ENCODE measurements at regions not wholly inside any gene's neighbourhood (a gene's known extent, or its start where the extent isn't known, plus 50 kb on each side); places are given as distances from the start of the nearest gene placed in this dataset.
A peak's percentile ranks its signal among the peaks of the same experiment; 100 is the strongest.

DNA sequence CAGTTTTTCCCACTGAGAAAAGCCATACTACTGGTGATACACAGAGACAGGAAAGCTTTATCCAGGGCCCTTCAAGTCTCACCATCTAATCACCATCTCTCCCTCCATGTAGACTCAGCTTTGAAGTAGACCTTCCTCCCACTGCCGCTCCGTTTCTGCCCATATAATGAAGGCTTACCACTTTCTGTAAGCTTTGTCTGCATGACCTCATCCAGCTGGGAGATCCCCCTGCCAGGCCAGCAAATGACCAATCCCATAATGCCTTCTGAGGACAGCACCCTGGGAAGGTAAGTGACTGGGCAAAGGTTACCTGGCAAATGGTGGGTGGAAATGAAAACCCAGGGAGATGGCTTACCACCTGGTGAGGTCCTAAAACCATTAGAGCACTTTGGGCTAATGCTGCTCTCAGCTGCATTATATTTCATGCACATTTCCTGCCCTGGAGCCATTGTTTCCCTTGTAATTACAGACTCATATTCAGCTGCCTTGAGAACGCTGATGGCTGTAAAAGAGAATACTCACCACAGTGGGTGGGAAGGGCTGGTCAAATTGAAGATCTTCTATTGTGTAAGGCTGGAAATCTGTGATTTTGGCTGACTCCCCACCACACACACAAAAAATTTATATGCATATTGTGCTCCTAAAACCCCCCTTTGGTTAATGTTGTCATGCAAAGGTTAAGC, 350.7 kb upstream of the SYT4 start:
- DNase-seq (ENCODE audit: extremely low spot score, insufficient read length, low read depth), result no peak
- FAIRE-seq, result no peak

DNA sequence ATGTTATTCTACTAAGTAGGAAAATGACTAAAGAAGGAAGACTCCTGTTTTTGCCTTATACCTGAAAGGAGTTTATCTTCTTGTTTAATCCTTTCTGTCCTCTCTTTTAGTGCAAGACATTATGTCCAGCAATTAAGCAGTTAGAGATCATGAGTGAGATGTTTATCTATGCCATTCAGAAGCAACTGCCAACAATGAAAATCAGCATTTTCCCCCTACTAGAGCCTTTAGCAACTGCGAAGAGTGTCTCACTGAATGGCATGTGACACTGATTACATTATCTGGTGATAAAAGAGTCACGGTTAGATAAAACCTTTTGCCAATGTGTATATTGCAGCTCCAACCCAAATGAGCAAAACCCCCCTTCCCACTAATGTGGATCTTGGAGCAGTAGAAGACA, 357.7 kb upstream of the SYT4 start:
- FAIRE-seq, result no peak
- no peak for DNase-seq (ENCODE audit: extremely low spot score, insufficient read length, low read depth)

DNA sequence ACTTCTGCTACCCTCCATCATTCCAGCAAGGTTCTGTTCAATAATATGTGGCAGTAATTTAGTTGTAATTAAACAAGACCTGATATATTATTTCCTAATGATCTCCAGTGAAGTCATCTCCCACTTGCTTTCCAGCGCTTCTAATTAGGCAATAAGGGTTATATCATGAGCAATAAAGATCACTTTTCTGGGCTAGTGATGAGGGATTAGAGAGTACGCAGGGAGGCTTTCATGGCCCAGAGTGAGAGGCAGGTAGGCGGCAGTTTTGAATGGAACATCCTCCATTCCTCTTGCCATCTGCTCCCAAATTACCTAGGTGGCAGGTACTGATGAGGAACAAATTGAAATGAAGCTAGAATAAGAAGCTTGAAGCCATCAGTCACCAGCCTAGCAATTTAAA, 358.1 kb upstream of the SYT4 start:
- FAIRE-seq (no peak), DNase-seq (ENCODE audit: extremely low spot score, insufficient read length, low read depth) (no peak)

DNA sequence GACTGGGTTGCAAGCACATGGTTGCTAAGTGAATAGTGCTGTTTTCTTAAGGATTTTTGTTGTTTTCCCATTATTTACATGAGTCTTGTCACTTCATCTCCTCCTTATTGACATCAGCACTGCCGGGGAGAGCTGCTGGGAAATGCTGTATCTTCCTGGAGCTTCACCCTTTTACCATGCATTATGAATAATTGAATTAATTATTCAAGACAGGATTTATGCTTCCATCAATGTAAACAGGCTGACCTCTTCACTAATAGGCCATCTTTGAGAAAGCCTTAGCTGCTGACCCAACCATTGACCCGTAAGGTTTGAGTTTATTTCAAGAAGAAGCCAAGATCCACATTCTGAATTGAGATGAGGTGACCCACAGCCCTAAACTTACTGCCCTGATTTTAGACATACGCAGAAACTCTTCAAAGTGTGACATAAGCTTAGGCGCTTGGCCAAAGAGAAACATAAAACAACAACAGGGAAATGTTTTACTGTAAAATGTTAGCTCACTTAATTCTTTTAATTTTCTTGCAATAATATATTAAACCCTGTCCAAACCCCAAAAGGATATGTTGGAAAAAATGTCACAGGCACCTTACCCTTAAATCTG, 365.5 kb upstream of the SYT4 start:
- no peak for DNase-seq (ENCODE audit: extremely low spot score, insufficient read length, low read depth)
- no peak for FAIRE-seq

DNA sequence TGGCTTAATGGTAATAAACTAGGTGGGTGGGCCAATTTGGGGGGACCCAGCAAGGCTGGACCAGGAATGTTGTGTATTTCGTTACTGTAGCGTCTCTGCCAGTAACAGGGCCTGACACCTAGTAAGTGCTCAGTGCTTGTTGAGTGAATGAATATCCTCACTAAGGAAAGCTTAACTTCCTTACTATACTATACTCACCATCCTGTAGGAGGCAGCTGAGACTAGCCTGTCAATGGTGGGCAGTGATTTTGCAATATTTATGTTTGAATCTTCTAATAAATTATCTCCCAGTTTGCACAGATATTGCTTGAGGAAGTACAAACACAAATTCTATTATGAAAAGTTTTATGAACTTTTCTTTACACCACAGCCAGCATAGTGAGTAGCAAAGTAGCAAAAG, 370.7 kb upstream of the SYT4 start:
- no peak for DNase-seq (ENCODE audit: extremely low spot score, insufficient read length, low read depth)
- FAIRE-seq, result no peak

DNA sequence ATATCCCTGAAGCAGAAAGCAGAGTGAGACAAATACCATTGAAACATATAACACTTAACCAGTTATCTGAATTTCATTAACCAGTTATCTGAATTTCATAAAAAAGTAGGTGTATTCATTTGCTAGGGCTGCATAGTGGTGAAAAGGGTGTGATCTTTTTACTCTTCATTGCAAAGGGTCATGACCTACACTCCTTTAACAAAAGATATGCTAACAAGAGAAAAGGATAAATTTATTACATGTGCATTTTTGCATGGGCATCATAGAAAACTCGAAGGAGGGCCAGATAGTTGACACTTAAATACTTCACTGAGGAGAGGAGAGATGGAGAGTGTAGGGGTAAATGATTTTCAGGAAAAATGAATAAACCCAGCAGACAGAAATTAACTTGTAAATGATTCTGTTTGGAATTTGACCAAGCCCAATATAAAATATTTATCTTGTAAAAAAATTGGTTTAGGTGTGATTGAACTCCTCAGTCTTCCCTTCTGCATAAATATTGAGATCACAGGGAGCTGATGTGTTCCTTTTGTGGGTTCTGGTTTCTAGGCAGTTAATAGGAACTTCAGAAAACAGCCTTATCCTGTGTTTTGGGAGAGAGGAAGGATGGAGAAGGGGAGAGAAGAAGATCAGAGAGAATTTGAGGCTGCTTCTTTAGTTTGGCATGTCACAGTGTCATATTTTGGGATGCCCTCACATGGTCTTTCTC, 372.5 kb upstream of the SYT4 start:
- DNase-seq (ENCODE audit: extremely low spot score, insufficient read length, low read depth) (no peak), FAIRE-seq (no peak)

DNA sequence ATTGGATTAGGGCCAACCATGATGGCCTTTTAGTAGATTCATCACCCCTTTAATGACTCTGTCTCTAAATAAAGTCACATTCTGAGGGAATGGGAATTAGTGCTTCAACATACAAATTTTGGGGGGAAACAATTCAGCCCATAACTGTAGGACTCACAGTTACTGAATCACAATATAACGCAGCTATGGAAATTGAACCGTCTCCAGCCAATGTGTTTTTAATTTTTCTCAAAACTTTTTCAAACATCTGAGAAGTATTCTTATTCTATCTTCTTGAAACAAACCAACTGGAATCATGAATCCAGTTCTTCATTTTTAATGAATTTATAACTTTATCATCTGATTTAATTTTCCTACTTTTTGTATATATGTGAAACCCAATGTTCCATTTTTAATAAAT, 373.1 kb upstream of the SYT4 start:
- FAIRE-seq, result no peak
- DNase-seq (ENCODE audit: extremely low spot score, insufficient read length, low read depth), result no peak

DNA sequence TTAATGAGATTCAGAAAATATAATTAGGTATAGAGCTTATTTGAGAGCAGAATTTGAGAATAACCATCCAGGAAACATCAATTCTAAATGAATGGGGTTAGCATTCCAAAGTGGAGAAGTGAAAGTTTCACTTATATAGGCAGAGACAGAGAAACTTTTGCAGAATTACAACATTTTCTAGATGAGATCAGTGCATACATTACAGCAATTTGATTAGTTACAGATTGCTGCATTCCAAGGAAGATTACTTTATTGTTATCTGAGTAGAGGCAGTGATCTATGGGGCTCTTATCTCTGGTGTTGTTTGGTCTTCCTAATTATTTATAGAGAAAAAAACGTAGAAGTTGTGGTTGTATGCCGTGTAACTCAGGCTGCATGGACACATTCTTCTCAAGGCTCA, 373.8 kb upstream of the SYT4 start:
- DNase-seq (ENCODE audit: extremely low spot score, insufficient read length, low read depth), result no peak
- FAIRE-seq, result no peak

DNA sequence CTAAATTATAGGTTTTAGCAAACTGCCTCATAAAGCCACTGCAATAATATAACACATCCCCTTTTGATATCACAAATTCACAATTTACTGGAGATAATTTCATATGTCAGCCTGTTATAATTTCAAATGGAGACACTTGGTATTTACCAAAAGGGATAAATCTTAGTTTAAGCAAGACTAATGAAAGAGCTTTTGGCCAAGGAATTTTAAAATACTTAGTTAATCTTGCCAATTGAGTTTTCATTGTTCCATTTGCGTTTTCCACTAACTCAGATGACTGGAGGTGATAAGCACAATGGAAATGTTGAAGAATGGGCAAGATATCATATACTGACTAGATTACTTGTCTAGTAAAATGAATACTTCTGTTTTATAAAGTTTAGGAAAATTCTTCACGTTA, 379.3 kb upstream of the SYT4 start:
- DNase-seq (ENCODE audit: extremely low spot score, insufficient read length, low read depth) (no peak), FAIRE-seq (no peak)

DNA sequence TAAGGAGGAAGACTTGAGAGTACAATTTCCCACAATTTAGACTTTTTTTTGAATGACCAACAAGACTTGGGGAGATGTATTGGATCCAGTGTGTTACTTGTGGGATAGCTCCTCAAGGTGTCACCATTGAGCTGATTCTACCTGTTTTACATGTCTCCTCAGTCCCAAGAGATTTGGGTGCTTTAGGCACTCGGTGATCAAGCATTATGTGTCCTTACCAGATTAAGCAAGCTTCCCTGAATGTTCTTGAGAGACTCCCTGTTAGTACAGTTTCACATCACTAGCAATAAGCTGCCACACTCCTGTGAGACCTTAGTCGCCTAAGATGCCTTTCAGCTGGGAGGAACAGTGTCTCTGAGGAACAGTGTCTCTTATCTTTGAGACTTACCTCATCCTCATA, 384.3 kb upstream of the SYT4 start:
- DNase-seq (ENCODE audit: extremely low spot score, insufficient read length, low read depth) (no peak), FAIRE-seq (peak; percentile 57)

DNA sequence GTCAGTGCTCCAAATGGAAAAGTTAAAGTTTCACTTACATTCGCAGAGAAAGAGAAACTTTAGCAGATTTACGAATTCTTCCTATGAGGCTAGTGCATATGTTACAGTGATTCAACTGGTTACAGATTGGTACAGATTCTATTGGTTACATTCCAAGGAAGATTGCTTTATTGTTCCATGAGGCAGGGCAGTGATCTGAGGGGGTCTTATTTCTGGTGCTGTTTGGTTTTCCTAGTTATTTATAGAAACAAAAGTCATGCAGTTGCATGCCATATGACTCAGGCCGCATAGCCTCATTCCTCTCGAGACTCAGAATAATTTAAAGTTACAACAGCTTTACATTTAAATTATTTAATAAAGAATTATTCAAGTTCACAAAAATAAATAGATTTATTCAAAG, 385.4 kb upstream of the SYT4 start:
- DNase-seq (ENCODE audit: extremely low spot score, insufficient read length, low read depth) (no peak), FAIRE-seq (no peak)

DNA sequence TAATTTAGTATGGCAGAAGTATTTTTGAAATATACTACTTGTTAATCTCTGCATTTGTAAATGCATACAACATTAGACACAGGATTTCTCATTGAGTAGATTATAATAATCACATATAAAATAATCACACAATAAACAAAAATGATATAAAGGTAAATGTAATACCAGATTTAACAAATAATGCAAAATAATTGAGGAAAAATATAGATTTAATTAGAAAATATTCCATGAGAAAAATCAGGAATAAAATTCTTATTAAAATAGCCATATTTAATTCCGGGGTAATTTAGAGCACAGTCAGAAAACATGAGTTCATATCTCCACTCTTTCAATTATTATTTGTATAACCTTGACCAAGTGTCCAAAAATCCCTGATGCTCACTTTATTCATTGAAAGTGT, 385.9 kb upstream of the SYT4 start:
- no peak for FAIRE-seq
- DNase-seq (ENCODE audit: extremely low spot score, insufficient read length, low read depth), result no peak

DNA sequence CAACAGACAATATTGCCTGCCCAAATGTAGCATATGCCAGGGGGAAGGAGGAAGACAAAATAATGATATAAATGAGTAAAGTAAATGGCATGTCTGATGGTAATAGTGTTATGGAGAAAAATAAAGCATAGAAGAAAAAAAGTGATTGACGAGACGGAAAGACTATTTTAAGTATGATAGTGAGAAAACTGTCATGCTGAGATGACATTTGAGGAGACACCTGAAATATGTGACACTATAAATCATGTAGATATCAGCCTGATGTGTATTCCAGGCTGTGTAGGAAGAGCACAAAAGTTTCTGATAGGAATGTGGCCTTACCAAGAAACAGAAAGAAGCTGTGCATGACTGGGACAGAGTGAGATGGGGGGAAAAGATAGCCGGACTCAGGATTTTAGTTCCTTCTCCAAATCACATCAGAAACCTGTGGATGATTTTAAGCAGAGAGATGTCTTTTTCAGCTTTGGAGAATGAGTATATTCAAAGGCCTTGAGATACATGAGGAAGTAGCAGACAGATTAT, 387.3 kb upstream of the SYT4 start:
- no peak for DNase-seq (ENCODE audit: extremely low spot score, insufficient read length, low read depth)
- no peak for FAIRE-seq

DNA sequence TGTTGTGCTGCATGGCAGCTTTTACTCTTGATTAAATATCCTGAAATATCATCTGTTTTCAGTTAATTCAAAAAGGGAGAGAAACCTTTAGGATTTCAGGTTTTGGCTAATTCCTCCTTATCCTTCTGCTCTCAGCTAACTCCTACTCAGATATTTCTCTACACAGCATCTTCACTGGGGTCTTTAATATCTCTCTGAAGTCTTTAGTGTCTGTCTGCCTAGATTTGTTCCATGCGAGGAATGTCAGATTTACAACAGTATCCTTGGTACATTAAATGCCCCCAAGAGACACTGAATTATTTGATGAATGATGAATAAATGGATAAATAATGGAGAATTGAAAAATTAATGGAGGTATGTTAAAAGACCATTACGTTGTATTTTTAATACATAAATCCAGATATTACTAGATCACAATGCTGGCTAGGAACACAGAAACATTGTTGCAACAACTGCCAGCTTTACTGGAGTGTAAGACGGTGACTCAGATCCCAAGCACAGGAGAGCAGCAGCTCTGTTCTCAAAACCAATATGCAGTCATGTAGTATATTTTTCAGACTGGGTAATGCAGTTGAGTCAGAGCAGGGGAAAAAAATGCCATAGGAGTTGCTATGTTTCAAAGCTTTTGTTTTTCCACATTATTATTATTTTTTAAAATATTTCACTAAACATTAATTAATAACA, 388.0 kb upstream of the SYT4 start:
- no peak for FAIRE-seq

DNA sequence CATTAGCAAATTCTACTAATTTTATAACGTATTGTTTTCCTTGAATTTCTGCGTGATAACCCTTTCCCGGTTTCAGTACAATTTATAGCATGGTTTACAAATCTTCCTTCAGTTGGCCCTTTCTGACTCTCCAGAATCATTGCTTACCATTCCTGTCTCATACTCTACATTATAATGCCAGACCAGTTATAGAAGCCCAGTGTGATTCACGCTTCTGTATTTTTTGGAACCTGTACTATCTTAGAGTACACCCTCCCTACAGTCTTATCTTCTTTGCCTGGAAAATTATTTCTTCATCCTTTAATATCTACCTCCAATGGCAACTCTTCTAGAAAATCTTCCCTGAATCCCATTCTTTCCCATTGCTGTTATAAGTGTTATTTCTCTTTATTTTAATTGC, 391.6 kb upstream of the SYT4 start:
- no peak for FAIRE-seq
- DNase-seq (ENCODE audit: extremely low spot score, insufficient read length, low read depth), result no peak

More for the DNA sequence above, 388.0 kb upstream of the SYT4 start:
- no peak for DNase-seq (ENCODE audit: extremely low spot score, insufficient read length, low read depth)

DNA sequence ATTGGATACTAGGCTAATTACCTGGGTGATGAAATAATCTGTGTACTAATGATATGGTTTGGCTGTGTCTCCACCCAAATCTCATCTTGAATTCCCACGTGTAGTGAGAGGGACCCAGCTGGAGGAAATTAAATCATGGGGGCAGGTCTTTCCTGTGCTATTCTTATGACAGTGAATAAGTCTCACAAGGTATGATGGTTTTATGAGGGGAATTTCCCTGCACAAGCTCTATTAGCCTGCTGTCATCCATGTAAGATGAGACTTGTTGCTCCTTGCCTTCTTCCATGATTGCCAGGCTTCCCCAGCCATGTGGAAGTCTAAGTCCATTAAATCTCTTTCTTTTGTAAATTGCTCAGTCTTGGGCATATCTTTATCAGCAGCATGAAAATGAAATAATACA, 394.1 kb upstream of the SYT4 start:
- DNase-seq (ENCODE audit: extremely low spot score, insufficient read length, low read depth), result no peak
- FAIRE-seq, result no peak

DNA sequence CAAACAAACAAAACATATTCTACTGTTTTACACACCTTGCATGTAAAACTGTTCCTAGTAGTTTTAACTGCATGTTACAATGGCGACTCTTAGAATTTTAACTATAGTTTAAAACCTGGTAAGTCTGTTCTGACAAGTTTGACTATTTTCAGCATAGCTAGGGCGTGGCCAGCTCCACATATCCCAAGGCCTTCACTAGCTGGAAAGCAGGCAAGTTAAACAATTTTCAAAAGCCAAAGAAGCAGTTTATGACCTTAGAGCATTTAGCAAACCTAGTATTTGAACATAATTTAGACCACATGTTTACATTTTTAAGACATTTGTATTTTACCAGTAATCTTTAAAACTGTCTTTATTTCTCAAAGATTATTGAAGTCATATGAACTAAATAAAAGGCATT, 402.8 kb upstream of the SYT4 start:
- no peak for FAIRE-seq

DNA sequence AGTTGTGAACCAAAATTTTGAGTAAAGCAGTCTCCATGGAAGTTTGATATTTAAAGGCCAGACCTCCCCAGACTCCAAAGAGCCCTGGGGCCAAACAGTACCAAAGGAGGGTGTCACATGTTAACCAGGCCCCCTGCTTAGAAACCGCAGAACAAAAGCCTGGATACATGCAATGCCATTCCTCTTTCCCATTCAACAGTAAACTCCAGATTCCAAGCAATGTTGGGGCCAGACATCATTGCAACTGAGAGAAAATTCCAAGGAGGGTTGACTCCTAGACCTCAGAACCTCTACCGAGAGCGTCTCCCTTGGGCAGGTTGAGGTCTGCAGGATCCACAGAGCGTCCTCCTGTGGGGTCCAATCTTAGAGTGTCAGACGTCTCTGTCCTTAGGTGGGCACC, 404.4 kb upstream of the SYT4 start:
- no peak for FAIRE-seq
- DNase-seq (ENCODE audit: extremely low spot score, insufficient read length, low read depth), result no peak

More for the DNA sequence above, 402.8 kb upstream of the SYT4 start:
- DNase-seq (ENCODE audit: extremely low spot score, insufficient read length, low read depth), result no peak

DNA sequence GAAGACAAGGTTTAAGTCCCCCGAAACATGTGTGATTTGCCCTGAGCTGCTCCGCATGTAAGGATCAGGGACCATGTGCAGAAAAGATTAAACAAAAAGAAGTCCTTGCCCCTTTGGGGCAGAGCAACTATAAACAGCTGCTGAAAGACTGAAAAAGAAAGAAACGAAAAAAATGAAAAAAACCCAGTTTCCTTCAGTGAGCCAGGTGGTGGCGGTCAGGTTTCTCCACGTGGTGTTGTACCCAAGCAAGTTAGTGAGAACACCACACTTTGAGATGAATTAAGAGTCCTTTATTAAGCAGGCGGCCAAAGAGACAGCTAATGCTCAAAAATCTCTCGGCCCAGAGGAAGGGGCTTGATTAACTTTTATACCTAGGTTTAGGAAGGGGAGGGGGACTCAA, 404.9 kb upstream of the SYT4 start:
- DNase-seq (ENCODE audit: extremely low spot score, insufficient read length, low read depth) (no peak), FAIRE-seq (no peak)

DNA sequence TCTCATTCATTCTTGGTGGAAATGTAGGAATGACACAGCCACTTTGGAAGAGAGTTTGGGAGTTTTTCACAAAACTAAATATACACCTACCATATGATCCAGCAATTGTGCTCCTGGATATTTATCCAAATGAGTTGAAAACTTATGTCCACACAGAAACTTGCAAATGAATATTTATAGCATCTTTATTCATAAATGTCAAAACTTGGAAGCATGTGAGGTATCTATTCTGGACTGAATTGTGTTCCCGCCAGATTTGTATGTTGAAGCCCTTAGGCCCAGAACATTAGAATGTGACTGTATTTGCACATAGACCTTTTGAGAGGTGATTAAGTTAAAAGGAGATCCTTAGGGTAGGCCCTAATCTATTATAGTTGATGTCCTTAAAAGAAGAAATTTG, 409.4 kb upstream of the SYT4 start:
- FAIRE-seq (no peak), DNase-seq (ENCODE audit: extremely low spot score, insufficient read length, low read depth) (no peak)
